Astrocyte of the hippocampus (primary cell): ENCODE measurements at regions not wholly inside any gene's neighbourhood (a gene's known extent, or its start where the extent isn't known, plus 50 kb on each side); places are given as distances from the start of the nearest gene placed in this dataset.
"Not testable (repeated sequence)": the region's sequence is repeated elsewhere in the genome, so short reads cannot be mapped to it uniquely, and the experiment has no call there.

Experiments
- DNase-seq: peaks from one replicate; pipeline ENCODE4 v3.0.0; 2011; ENCODE audit warnings: low read depth, low spot score

- no peak for DNase-seq
Observed at GRCh38 chr6:21846541-21847451, 253.2 kb downstream of the SOX4 start.

GRCh38 chr6:21847711-21848480 is 254.3 kb downstream of the SOX4 start:
- peak; percentile 27 for DNase-seq

GRCh38 chr6:21850691-21851090 is 257.1 kb downstream of the SOX4 start:
- no peak for DNase-seq

- DNase-seq, result peak; percentile 29
Observed at GRCh38 chr6:21855811-21856455, 262.4 kb downstream of the SOX4 start.

- DNase-seq, result peak; percentile 86
Observed at GRCh38 chr6:21856456-21856825, 262.9 kb downstream of the SOX4 start.

GRCh38 chr6:21856844-21857243 is 263.3 kb downstream of the SOX4 start:
- no peak for DNase-seq

- no peak for DNase-seq
Observed at GRCh38 chr6:21858076-21858475, 264.5 kb downstream of the SOX4 start.

- DNase-seq, result peak; percentile 38
Observed at GRCh38 chr6:21859193-21859735, 265.7 kb downstream of the SOX4 start.

GRCh38 chr6:21861942-21862341 is 268.4 kb downstream of the SOX4 start:
- no peak for DNase-seq

- DNase-seq, result no peak
Observed at GRCh38 chr6:21864206-21864605, 270.7 kb downstream of the SOX4 start.

GRCh38 chr6:21868226-21868625 is 274.7 kb downstream of the SOX4 start:
- no peak for DNase-seq

GRCh38 chr6:21869085-21869771 is 275.7 kb downstream of the SOX4 start:
- no peak for DNase-seq

- peak; percentile 29 for DNase-seq
Observed at GRCh38 chr6:21870076-21870730, 276.7 kb downstream of the SOX4 start.

- DNase-seq, result no peak
Observed at GRCh38 chr6:21871831-21872230, 278.3 kb downstream of the SOX4 start.

- no peak for DNase-seq
Observed at GRCh38 chr6:21872749-21873148, 279.2 kb downstream of the SOX4 start.

- peak; percentile 89 for DNase-seq
Observed at GRCh38 chr6:21873562-21873961, 280.0 kb downstream of the SOX4 start.

- no peak for DNase-seq
Observed at GRCh38 chr6:21874372-21874771, 280.8 kb downstream of the SOX4 start.

- DNase-seq, result not testable (repeated sequence)
Observed at GRCh38 chr6:21877037-21877436, 283.5 kb downstream of the SOX4 start.

- DNase-seq, result not testable (repeated sequence)
Observed at GRCh38 chr6:21880249-21880648, 286.7 kb downstream of the SOX4 start.

GRCh38 chr6:21881969-21882465 is 288.5 kb downstream of the SOX4 start:
- DNase-seq, result no peak
